ENCODE measurements at regions not wholly inside any gene's neighbourhood (a gene's known extent, or its start where the extent isn't known, plus 50 kb on each side); places are given as distances from the start of the nearest gene placed in this dataset.

- TF ChIP-seq, protein P1, sequence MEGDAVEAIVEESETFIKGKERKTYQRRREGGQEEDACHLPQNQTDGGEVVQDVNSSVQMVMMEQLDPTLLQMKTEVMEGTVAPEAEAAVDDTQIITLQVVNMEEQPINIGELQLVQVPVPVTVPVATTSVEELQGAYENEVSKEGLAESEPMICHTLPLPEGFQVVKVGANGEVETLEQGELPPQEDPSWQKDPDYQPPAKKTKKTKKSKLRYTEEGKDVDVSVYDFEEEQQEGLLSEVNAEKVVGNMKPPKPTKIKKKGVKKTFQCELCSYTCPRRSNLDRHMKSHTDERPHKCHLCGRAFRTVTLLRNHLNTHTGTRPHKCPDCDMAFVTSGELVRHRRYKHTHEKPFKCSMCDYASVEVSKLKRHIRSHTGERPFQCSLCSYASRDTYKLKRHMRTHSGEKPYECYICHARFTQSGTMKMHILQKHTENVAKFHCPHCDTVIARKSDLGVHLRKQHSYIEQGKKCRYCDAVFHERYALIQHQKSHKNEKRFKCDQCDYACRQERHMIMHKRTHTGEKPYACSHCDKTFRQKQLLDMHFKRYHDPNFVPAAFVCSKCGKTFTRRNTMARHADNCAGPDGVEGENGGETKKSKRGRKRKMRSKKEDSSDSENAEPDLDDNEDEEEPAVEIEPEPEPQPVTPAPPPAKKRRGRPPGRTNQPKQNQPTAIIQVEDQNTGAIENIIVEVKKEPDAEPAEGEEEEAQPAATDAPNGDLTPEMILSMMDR (IDR thresholded peaks at IDR 0.05), result peak; percentile 92
- no peak for TF ChIP-seq ZFX (IDR thresholded peaks at IDR 0.05; ENCODE audit: borderline replicate concordance)
Observed at GRCh38 chr14:106372870-106373652, 846.7 kb downstream of the TMEM121 start.

Measured in 22Rv1 (cell line).